K562 (cell line): ENCODE measurements at regions not wholly inside any gene's neighbourhood (a gene's known extent, or its start where the extent isn't known, plus 50 kb on each side); places are given as distances from the start of the nearest gene placed in this dataset.

ENCODE experiments used
- ATF1 ChIP-seq, 2 experiments: fragments of 450-650 bp in 1 of 2; IDR thresholded peaks; 2 replicates each; pipeline ENCODE4 v1.6.1; 2016; ENCODE audit warnings: missing compliant biosample characterization in 1 of 2, missing genetic modification characterization in 1 of 2
- RAD21 ChIP-seq, 2 experiments: fragments of 250-450 bp in 1 of 2; fragments of 450-650 bp in 1 of 2; sonication (Bioruptor Pico) in 1 of 2; formaldehyde crosslinking in 1 of 2; IDR thresholded peaks in 1 of 2; conservative IDR thresholded peaks in 1 of 2; 2 replicates each; pipeline versions ENCODE4 v1.4.0 to v1.8.0; 2020 to 2022; ENCODE audit warnings: mild to moderate bottlenecking in 2 of 2, moderate library complexity in 1 of 2
- ZNF3 ChIP-seq: fragments of 250-450 bp; sonication (Bioruptor Pico); IDR thresholded peaks from 2 replicates; pipeline ENCODE4 v1.5.0; 2021; ENCODE audit warnings: mild to moderate bottlenecking, moderate library complexity
- TF ChIP-seq, protein P1 (sequence below), 2 experiments: fragments of 450-650 bp; formaldehyde crosslinking in 1 of 2; IDR thresholded peaks; 2 replicates each; pipeline versions ENCODE4 v1.4.0 to v1.6.1; 2014 to 2020; ENCODE audit warnings: mild to moderate bottlenecking in 2 of 2, borderline replicate concordance in 1 of 2, low read depth in 1 of 2
- TF ChIP-seq, protein P2 (sequence below): sonication (generic); formaldehyde crosslinking; IDR thresholded peaks from 2 replicates; pipeline ENCODE4 v1.8.1; 2023; ENCODE audit warnings: mild to moderate bottlenecking, missing genetic modification reagents
- TF ChIP-seq, protein P3 (sequence below): fragments of 250-450 bp; sonication (Bioruptor Pico); IDR thresholded peaks from 2 replicates; pipeline ENCODE4 v1.8.0; 2021; ENCODE audit warnings: mild to moderate bottlenecking, moderate library complexity
- TF ChIP-seq, protein P4 (sequence below): sonication (generic); formaldehyde crosslinking; IDR thresholded peaks from 2 replicates; pipeline ENCODE4 v1.8.0; 2022; ENCODE audit warnings: missing genetic modification reagents, mild to moderate bottlenecking, borderline replicate concordance
- TF ChIP-seq, protein P5 (sequence below): fragments of 450-650 bp; IDR thresholded peaks from 2 replicates; pipeline ENCODE4 v1.6.1; 2018; ENCODE audit not compliant: partially characterized antibody

DNA sequence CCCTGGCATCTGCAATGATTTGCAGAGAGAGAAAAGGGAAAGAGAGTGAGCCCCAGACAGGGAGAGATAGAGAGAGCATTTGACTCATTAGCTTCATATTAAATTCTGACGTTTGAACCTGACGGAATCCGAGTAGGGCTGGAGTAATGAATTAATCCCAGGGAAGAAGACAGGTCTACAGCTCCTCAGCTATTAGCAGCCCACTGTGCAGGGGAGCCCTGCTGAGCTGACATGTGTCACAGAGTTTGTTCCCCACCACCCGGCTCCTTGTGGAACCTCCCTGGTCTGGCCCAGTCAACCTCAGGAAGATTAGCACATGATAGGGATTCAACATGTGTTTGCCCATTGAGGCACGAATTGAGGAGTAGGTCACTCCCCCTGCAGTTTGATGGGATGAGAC, 404.0 kb downstream of the BUD13 start (continued):
- TF ChIP-seq, protein P1, sequence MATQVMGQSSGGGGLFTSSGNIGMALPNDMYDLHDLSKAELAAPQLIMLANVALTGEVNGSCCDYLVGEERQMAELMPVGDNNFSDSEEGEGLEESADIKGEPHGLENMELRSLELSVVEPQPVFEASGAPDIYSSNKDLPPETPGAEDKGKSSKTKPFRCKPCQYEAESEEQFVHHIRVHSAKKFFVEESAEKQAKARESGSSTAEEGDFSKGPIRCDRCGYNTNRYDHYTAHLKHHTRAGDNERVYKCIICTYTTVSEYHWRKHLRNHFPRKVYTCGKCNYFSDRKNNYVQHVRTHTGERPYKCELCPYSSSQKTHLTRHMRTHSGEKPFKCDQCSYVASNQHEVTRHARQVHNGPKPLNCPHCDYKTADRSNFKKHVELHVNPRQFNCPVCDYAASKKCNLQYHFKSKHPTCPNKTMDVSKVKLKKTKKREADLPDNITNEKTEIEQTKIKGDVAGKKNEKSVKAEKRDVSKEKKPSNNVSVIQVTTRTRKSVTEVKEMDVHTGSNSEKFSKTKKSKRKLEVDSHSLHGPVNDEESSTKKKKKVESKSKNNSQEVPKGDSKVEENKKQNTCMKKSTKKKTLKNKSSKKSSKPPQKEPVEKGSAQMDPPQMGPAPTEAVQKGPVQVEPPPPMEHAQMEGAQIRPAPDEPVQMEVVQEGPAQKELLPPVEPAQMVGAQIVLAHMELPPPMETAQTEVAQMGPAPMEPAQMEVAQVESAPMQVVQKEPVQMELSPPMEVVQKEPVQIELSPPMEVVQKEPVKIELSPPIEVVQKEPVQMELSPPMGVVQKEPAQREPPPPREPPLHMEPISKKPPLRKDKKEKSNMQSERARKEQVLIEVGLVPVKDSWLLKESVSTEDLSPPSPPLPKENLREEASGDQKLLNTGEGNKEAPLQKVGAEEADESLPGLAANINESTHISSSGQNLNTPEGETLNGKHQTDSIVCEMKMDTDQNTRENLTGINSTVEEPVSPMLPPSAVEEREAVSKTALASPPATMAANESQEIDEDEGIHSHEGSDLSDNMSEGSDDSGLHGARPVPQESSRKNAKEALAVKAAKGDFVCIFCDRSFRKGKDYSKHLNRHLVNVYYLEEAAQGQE (IDR thresholded peaks at IDR 0.05; ENCODE audit: borderline replicate concordance): no peak
- TF ChIP-seq, protein P1 (CRISPR knock-in tag; IDR thresholded peaks at IDR 0.05; ENCODE audit: low read depth): no peak
- TF ChIP-seq, protein P2, sequence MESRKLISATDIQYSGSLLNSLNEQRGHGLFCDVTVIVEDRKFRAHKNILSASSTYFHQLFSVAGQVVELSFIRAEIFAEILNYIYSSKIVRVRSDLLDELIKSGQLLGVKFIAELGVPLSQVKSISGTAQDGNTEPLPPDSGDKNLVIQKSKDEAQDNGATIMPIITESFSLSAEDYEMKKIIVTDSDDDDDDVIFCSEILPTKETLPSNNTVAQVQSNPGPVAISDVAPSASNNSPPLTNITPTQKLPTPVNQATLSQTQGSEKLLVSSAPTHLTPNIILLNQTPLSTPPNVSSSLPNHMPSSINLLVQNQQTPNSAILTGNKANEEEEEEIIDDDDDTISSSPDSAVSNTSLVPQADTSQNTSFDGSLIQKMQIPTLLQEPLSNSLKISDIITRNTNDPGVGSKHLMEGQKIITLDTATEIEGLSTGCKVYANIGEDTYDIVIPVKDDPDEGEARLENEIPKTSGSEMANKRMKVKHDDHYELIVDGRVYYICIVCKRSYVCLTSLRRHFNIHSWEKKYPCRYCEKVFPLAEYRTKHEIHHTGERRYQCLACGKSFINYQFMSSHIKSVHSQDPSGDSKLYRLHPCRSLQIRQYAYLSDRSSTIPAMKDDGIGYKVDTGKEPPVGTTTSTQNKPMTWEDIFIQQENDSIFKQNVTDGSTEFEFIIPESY: no peak
- no peak for TF ChIP-seq ATF1 (CRISPR knock-in tag; IDR thresholded peaks at IDR 0.05)
- TF ChIP-seq ATF1 (tag; IDR thresholded peaks at IDR 0.05): no peak
- TF ChIP-seq, protein P3, sequence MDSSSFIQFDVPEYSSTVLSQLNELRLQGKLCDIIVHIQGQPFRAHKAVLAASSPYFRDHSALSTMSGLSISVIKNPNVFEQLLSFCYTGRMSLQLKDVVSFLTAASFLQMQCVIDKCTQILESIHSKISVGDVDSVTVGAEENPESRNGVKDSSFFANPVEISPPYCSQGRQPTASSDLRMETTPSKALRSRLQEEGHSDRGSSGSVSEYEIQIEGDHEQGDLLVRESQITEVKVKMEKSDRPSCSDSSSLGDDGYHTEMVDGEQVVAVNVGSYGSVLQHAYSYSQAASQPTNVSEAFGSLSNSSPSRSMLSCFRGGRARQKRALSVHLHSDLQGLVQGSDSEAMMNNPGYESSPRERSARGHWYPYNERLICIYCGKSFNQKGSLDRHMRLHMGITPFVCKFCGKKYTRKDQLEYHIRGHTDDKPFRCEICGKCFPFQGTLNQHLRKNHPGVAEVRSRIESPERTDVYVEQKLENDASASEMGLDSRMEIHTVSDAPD (CRISPR knock-in tag): no peak
- TF ChIP-seq ZNF3 (CRISPR knock-in tag): no peak
- TF ChIP-seq, protein P4, sequence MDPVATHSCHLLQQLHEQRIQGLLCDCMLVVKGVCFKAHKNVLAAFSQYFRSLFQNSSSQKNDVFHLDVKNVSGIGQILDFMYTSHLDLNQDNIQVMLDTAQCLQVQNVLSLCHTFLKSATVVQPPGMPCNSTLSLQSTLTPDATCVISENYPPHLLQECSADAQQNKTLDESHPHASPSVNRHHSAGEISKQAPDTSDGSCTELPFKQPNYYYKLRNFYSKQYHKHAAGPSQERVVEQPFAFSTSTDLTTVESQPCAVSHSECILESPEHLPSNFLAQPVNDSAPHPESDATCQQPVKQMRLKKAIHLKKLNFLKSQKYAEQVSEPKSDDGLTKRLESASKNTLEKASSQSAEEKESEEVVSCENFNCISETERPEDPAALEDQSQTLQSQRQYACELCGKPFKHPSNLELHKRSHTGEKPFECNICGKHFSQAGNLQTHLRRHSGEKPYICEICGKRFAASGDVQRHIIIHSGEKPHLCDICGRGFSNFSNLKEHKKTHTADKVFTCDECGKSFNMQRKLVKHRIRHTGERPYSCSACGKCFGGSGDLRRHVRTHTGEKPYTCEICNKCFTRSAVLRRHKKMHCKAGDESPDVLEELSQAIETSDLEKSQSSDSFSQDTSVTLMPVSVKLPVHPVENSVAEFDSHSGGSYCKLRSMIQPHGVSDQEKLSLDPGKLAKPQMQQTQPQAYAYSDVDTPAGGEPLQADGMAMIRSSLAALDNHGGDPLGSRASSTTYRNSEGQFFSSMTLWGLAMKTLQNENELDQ (CRISPR knock-in tag): no peak
- TF ChIP-seq, protein P5, sequence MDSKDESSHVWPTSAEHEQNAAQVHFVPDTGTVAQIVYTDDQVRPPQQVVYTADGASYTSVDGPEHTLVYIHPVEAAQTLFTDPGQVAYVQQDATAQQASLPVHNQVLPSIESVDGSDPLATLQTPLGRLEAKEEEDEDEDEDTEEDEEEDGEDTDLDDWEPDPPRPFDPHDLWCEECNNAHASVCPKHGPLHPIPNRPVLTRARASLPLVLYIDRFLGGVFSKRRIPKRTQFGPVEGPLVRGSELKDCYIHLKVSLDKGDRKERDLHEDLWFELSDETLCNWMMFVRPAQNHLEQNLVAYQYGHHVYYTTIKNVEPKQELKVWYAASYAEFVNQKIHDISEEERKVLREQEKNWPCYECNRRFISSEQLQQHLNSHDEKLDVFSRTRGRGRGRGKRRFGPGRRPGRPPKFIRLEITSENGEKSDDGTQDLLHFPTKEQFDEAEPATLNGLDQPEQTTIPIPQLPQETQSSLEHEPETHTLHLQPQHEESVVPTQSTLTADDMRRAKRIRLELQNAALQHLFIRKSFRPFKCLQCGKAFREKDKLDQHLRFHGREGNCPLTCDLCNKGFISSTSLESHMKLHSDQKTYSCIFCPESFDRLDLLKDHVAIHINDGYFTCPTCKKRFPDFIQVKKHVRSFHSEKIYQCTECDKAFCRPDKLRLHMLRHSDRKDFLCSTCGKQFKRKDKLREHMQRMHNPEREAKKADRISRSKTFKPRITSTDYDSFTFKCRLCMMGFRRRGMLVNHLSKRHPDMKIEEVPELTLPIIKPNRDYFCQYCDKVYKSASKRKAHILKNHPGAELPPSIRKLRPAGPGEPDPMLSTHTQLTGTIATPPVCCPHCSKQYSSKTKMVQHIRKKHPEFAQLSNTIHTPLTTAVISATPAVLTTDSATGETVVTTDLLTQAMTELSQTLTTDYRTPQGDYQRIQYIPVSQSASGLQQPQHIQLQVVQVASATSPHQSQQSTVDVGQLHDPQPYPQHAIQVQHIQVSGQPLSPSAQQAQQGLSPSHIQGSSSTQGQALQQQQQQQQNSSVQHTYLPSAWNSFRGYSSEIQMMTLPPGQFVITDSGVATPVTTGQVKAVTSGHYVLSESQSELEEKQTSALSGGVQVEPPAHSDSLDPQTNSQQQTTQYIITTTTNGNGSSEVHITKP: no peak
- TF ChIP-seq RAD21 (CRISPR knock-in tag; conservative IDR thresholded peaks at IDR 0.05 in 1 of 2, IDR thresholded peaks at IDR 0.05 in 1 of 2): no peak
